GM23338 (cell line): ENCODE measurements at regions not wholly inside any gene's neighbourhood (a gene's known extent, or its start where the extent isn't known, plus 50 kb on each side); places are given as distances from the start of the nearest gene placed in this dataset.

ENCODE experiments used
- ATAC-seq: fragments of 200-7000 bp; cut with Tn5 transposase; 3 replicates; pipeline ENCODE4 v1.9.1; 2020
- DNase-seq: peaks from one replicate; pipeline ENCODE4 v3.0.0-alpha.2; 2015; ENCODE audit warnings: low spot score
- H2AFZ ChIP-seq: fragments of 200-600 bp; sonication (generic); 2 replicates; pipeline ENCODE4 v1.8.0; 2016; ENCODE audit warnings: antibody characterized with exemption, mild to moderate bottlenecking, moderate library complexity
- H3F3A ChIP-seq: fragments of 200-600 bp; sonication (generic); replicated peaks from 2 replicates; pipeline ENCODE4 v1.8.0; 2017; ENCODE audit warnings: antibody characterized with exemption, mixed run types, low read depth
- H3K27ac ChIP-seq: fragments of 200-600 bp; sonication (generic); 2 replicates; pipeline ENCODE4 v1.6.1; 2016; ENCODE audit warnings: low read depth
- H3K27me3 ChIP-seq: fragments of 200-600 bp; sonication (generic); 2 replicates; pipeline ENCODE4 v1.8.0; 2016; ENCODE audit warnings: mild to moderate bottlenecking, mixed run types, moderate library complexity; ENCODE audit not compliant: insufficient read depth
- H3K36me3 ChIP-seq: fragments of 200-600 bp; sonication (generic); 2 replicates; pipeline ENCODE4 v1.8.0; 2016; ENCODE audit warnings: mild to moderate bottlenecking; ENCODE audit not compliant: insufficient read depth
- H3K4me1 ChIP-seq: fragments of 200-600 bp; sonication (generic); 2 replicates; pipeline ENCODE4 v1.8.0; 2016; ENCODE audit warnings: mild to moderate bottlenecking, moderate library complexity; ENCODE audit not compliant: insufficient read depth
- H3K4me2 ChIP-seq: fragments of 200-600 bp; sonication (generic); 2 replicates; pipeline ENCODE4 v1.7.1; 2017; ENCODE audit warnings: mixed run types
- H3K4me3 ChIP-seq: fragments of 200-600 bp; sonication (generic); 2 replicates; pipeline ENCODE4 v1.6.1; 2016; ENCODE audit warnings: mixed run types
- H3K79me2 ChIP-seq: fragments of 200-600 bp; sonication (generic); replicated peaks from 2 replicates; pipeline ENCODE4 v1.8.0; 2017; ENCODE audit warnings: mild to moderate bottlenecking; ENCODE audit not compliant: insufficient read depth
- H3K9me2 ChIP-seq: fragments of 200-600 bp; sonication (generic); 2 replicates; pipeline ENCODE4 v1.8.0; 2017; ENCODE audit not compliant: insufficient read depth
- H4K20me1 ChIP-seq: fragments of 200-600 bp; sonication (generic); replicated peaks from 2 replicates; pipeline ENCODE4 v1.8.0; 2017; ENCODE audit warnings: mild to moderate bottlenecking; ENCODE audit not compliant: insufficient read depth
- H3K27ac Mint-ChIP-seq: 2 replicates; pipeline ENCODE4 v1.8.0; 2020; ENCODE audit warnings: inconsistent platforms, mild to moderate bottlenecking, moderate library complexity, mixed read lengths
- H3K27me3 Mint-ChIP-seq: 3 replicates; pipeline ENCODE4 v1.8.0; 2022; ENCODE audit warnings: low read depth, mild to moderate bottlenecking, moderate library complexity, mixed read lengths, inconsistent platforms; ENCODE audit not compliant: insufficient read depth, poor library complexity
- H3K36me3 Mint-ChIP-seq: 3 replicates; pipeline ENCODE4 v1.8.0; 2021; ENCODE audit warnings: low read depth, mild to moderate bottlenecking, inconsistent platforms, moderate library complexity, mixed read lengths
- H3K4me1 Mint-ChIP-seq: 3 replicates; pipeline ENCODE4 v1.8.0; 2020; ENCODE audit warnings: mild to moderate bottlenecking, inconsistent platforms, mixed read lengths
- H3K4me3 Mint-ChIP-seq: 3 replicates; pipeline ENCODE4 v1.8.0; 2021; ENCODE audit warnings: moderate library complexity, mild to moderate bottlenecking, inconsistent platforms, mixed read lengths
- H3K9me3 Mint-ChIP-seq: 3 replicates; pipeline ENCODE4 v1.8.0; 2020; ENCODE audit warnings: moderate library complexity, mild to moderate bottlenecking, inconsistent platforms, mixed read lengths
- CREB1 ChIP-seq: fragments of 250-450 bp; sonication (Bioruptor Pico); IDR thresholded peaks from 2 replicates; pipeline ENCODE4 v1.5.0; 2020; ENCODE audit warnings: low read depth, mild to moderate bottlenecking, moderate library complexity
- EZH2 ChIP-seq: fragments of 200-600 bp; sonication (generic); IDR thresholded peaks from one replicate; pipeline ENCODE4 v1.8.0; 2017; ENCODE audit warnings: antibody characterized with exemption, mild to moderate bottlenecking, low read depth; ENCODE audit not compliant: unreplicated experiment
- EZH2phosphoT487 ChIP-seq: fragments of 200-600 bp; sonication (generic); IDR thresholded peaks from one replicate; pipeline ENCODE4 v1.8.1; 2018; ENCODE audit warnings: antibody characterized with exemption; ENCODE audit not compliant: unreplicated experiment
- JUNB ChIP-seq: IDR thresholded peaks from one replicate; pipeline ENCODE4 v1.6.1; 2016; ENCODE audit warnings: antibody characterized with exemption; ENCODE audit not compliant: unreplicated experiment
- NANOG ChIP-seq: IDR thresholded peaks from 2 replicates; pipeline ENCODE4 v1.6.1; 2016; ENCODE audit warnings: antibody characterized with exemption, borderline replicate concordance
- POLR2AphosphoS5 ChIP-seq: IDR thresholded peaks from 2 replicates; pipeline ENCODE4 v1.6.1; 2016; ENCODE audit warnings: antibody characterized with exemption, low read depth
- STAT1 ChIP-seq: IDR thresholded peaks from one replicate; pipeline ENCODE4 v1.6.1; 2016; ENCODE audit warnings: antibody characterized with exemption; ENCODE audit not compliant: unreplicated experiment
- ZNF331 ChIP-seq: fragments of 250-450 bp; sonication (Bioruptor Pico); IDR thresholded peaks from 2 replicates; pipeline ENCODE4 v1.5.0; 2020; ENCODE audit warnings: low read depth, mild to moderate bottlenecking, moderate library complexity
- TF ChIP-seq, protein P1 (sequence below): fragments of 250-450 bp; sonication (Bioruptor Pico); IDR thresholded peaks from 2 replicates; pipeline ENCODE4 v1.5.0; 2020; ENCODE audit warnings: mild to moderate bottlenecking, moderate library complexity
- TF ChIP-seq, protein P2 (sequence below): IDR thresholded peaks from 2 replicates; pipeline ENCODE4 v1.6.1; 2016; ENCODE audit warnings: antibody characterized with exemption
- TF ChIP-seq, protein P3 (sequence below): IDR thresholded peaks from one replicate; pipeline ENCODE4 v1.6.1; 2018; ENCODE audit warnings: antibody characterized with exemption; ENCODE audit not compliant: unreplicated experiment
- TF ChIP-seq, protein P4 (sequence below), 2 experiments: fragments of 200-600 bp in 1 of 2; sonication (generic) in 1 of 2; conservative IDR thresholded peaks; 2 replicates each; pipeline versions ENCODE4 v1.5.1 to v1.6.1; 2016 to 2017; ENCODE audit warnings: antibody characterized with exemption in 2 of 2, low read depth in 2 of 2, mild to moderate bottlenecking in 2 of 2, moderate library complexity in 1 of 2

DNA sequence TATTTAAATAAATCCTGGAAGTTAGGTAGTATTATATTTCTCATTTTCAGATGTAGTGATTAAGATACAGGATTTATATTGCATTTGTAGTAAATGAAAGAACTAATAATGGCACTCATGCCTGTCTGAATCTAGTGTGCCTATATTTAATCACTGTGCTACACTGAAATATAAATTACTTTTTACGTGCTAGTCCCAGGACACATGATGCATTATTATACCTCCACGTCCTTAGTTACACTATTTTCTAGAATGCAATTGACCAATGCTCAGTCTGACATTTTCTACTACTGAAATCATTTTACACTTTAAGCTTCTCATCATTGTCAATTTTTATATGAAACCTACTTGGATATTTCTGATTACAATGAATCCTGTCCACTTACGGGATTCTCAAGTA, 80.9 kb upstream of the TMEFF2 start:
- no peaks in the 10 kb centered on the region for H3F3A ChIP-seq
- Mint-ChIP-seq H3K36me3 (peaks cover 12% of the 10 kb centered on the region), H3K4me3 (no peak overlapping the region), H3K4me1 (peaks cover 6% of the 10 kb centered on the region), H3K27ac (no peak overlapping the region), H3K9me3 (peaks cover 16% of the 10 kb centered on the region), H3K27me3 (no peaks in the 10 kb centered on the region)
- H2AFZ ChIP-seq, result no peak overlapping the region
- H3K9me2 ChIP-seq, result 0 out of 2 replicates have a peak, but pooled peaks cover 4% of the 10 kb centered on the region
- no peaks in the 10 kb centered on the region for H3K36me3 ChIP-seq
- no peak overlapping the region for H3K4me2 ChIP-seq
- H3K27me3 ChIP-seq, result no peaks in the 10 kb centered on the region
- no peaks in the 10 kb centered on the region for H4K20me1 ChIP-seq
- no peak for ATAC-seq
- no peak for TF ChIP-seq STAT1
- TF ChIP-seq, protein P1, sequence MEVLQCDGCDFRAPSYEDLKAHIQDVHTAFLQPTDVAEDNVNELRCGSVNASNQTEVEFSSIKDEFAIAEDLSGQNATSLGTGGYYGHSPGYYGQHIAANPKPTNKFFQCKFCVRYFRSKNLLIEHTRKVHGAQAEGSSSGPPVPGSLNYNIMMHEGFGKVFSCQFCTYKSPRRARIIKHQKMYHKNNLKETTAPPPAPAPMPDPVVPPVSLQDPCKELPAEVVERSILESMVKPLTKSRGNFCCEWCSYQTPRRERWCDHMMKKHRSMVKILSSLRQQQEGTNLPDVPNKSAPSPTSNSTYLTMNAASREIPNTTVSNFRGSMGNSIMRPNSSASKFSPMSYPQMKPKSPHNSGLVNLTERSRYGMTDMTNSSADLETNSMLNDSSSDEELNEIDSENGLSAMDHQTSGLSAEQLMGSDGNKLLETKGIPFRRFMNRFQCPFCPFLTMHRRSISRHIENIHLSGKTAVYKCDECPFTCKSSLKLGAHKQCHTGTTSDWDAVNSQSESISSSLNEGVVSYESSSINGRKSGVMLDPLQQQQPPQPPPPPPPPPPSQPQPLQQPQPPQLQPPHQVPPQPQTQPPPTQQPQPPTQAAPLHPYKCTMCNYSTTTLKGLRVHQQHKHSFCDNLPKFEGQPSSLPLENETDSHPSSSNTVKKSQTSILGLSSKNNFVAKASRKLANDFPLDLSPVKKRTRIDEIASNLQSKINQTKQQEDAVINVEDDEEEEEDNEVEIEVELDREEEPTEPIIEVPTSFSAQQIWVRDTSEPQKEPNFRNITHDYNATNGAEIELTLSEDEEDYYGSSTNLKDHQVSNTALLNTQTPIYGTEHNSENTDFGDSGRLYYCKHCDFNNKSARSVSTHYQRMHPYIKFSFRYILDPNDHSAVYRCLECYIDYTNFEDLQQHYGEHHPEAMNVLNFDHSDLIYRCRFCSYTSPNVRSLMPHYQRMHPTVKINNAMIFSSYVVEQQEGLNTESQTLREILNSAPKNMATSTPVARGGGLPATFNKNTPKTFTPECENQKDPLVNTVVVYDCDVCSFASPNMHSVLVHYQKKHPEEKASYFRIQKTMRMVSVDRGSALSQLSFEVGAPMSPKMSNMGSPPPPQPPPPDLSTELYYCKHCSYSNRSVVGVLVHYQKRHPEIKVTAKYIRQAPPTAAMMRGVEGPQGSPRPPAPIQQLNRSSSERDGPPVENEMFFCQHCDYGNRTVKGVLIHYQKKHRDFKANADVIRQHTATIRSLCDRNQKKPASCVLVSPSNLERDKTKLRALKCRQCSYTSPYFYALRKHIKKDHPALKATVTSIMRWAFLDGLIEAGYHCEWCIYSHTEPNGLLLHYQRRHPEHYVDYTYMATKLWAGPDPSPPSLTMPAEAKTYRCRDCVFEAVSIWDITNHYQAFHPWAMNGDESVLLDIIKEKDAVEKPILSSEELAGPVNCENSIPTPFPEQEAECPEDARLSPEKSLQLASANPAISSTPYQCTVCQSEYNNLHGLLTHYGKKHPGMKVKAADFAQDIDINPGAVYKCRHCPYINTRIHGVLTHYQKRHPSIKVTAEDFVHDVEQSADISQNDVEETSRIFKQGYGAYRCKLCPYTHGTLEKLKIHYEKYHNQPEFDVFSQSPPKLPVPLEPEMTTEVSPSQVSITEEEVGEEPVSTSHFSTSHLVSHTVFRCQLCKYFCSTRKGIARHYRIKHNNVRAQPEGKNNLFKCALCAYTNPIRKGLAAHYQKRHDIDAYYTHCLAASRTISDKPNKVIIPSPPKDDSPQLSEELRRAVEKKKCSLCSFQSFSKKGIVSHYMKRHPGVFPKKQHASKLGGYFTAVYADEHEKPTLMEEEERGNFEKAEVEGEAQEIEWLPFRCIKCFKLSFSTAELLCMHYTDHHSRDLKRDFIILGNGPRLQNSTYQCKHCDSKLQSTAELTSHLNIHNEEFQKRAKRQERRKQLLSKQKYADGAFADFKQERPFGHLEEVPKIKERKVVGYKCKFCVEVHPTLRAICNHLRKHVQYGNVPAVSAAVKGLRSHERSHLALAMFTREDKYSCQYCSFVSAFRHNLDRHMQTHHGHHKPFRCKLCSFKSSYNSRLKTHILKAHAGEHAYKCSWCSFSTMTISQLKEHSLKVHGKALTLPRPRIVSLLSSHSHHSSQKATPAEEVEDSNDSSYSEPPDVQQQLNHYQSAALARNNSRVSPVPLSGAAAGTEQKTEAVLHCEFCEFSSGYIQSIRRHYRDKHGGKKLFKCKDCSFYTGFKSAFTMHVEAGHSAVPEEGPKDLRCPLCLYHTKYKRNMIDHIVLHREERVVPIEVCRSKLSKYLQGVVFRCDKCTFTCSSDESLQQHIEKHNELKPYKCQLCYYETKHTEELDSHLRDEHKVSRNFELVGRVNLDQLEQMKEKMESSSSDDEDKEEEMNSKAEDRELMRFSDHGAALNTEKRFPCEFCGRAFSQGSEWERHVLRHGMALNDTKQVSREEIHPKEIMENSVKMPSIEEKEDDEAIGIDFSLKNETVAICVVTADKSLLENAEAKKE, result no peak
- TF ChIP-seq, protein P2, sequence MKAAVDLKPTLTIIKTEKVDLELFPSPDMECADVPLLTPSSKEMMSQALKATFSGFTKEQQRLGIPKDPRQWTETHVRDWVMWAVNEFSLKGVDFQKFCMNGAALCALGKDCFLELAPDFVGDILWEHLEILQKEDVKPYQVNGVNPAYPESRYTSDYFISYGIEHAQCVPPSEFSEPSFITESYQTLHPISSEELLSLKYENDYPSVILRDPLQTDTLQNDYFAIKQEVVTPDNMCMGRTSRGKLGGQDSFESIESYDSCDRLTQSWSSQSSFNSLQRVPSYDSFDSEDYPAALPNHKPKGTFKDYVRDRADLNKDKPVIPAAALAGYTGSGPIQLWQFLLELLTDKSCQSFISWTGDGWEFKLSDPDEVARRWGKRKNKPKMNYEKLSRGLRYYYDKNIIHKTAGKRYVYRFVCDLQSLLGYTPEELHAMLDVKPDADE, result no peak
- TF ChIP-seq NANOG, result no peak
- TF ChIP-seq EZH2phosphoT487, result no peak
- TF ChIP-seq, protein P3, sequence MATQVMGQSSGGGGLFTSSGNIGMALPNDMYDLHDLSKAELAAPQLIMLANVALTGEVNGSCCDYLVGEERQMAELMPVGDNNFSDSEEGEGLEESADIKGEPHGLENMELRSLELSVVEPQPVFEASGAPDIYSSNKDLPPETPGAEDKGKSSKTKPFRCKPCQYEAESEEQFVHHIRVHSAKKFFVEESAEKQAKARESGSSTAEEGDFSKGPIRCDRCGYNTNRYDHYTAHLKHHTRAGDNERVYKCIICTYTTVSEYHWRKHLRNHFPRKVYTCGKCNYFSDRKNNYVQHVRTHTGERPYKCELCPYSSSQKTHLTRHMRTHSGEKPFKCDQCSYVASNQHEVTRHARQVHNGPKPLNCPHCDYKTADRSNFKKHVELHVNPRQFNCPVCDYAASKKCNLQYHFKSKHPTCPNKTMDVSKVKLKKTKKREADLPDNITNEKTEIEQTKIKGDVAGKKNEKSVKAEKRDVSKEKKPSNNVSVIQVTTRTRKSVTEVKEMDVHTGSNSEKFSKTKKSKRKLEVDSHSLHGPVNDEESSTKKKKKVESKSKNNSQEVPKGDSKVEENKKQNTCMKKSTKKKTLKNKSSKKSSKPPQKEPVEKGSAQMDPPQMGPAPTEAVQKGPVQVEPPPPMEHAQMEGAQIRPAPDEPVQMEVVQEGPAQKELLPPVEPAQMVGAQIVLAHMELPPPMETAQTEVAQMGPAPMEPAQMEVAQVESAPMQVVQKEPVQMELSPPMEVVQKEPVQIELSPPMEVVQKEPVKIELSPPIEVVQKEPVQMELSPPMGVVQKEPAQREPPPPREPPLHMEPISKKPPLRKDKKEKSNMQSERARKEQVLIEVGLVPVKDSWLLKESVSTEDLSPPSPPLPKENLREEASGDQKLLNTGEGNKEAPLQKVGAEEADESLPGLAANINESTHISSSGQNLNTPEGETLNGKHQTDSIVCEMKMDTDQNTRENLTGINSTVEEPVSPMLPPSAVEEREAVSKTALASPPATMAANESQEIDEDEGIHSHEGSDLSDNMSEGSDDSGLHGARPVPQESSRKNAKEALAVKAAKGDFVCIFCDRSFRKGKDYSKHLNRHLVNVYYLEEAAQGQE, result no peak
- TF ChIP-seq CREB1, result no peak
- no peak for TF ChIP-seq ZNF331
- TF ChIP-seq, protein P4, sequence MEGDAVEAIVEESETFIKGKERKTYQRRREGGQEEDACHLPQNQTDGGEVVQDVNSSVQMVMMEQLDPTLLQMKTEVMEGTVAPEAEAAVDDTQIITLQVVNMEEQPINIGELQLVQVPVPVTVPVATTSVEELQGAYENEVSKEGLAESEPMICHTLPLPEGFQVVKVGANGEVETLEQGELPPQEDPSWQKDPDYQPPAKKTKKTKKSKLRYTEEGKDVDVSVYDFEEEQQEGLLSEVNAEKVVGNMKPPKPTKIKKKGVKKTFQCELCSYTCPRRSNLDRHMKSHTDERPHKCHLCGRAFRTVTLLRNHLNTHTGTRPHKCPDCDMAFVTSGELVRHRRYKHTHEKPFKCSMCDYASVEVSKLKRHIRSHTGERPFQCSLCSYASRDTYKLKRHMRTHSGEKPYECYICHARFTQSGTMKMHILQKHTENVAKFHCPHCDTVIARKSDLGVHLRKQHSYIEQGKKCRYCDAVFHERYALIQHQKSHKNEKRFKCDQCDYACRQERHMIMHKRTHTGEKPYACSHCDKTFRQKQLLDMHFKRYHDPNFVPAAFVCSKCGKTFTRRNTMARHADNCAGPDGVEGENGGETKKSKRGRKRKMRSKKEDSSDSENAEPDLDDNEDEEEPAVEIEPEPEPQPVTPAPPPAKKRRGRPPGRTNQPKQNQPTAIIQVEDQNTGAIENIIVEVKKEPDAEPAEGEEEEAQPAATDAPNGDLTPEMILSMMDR (conservative IDR thresholded peaks at IDR 0.05; ENCODE audit: low read depth in 2 of 2), result no peak
- no peak for TF ChIP-seq EZH2
- TF ChIP-seq POLR2AphosphoS5, result no peak
- no peak for TF ChIP-seq JUNB
- no peaks in the 10 kb centered on the region for H3K4me1 ChIP-seq
- H3K79me2 ChIP-seq, result no peaks in the 10 kb centered on the region
- no peak overlapping the region for H3K27ac ChIP-seq
- H3K4me3 ChIP-seq, result no peak overlapping the region
- DNase-seq, result no peak
